HG02938 (cell line): ENCODE measurements at regions not wholly inside any gene's neighbourhood (a gene's known extent, or its start where the extent isn't known, plus 50 kb on each side); places are given as distances from the start of the nearest gene placed in this dataset.

Source experiments
- ATAC-seq: cut with Tn5 transposase; IDR thresholded peaks from one replicate; pipeline ENCODE4 v1.9.1; 2021; ENCODE audit warnings: mild to moderate bottlenecking, moderate library complexity; ENCODE audit not compliant: unreplicated experiment

DNA sequence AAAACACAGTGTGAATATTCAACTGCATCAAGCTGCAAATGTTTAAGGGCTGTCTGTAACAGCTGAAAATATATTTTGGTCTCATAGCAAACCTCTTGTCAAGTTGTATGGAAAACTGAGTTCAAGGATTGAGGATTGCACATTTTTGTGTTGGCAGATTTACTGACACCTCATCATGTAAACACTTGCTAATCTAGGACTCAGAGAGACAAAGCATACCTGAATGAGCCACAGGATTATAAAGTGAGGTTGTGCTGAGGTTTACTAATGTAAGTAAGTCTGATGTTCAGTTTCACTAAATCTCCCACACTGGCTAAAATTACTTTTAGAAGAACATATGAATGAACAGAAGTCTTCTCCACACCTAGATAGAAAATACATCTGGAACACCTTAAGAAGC is 1993.1 kb upstream of the CELF4 start:
- no peak for ATAC-seq

DNA sequence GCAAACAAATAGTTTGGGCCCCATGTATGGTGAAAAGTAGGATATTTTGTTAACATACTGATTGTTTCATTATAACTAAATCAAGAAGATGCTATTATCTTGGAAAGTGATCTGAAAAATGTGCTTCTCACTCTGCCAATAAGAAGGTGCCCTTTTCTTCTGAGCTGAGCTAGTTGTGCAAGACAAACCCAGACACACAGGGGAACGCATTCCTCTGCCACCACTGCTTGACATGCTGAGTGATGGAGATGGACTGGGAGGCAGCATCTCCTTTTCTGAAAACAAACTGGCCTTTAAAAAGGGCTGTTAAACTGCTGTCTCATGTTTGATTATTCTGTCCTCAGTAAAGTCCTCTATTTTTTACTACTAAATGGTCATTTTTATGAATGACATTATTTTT is 1989.9 kb upstream of the CELF4 start:
- no peak for ATAC-seq

DNA sequence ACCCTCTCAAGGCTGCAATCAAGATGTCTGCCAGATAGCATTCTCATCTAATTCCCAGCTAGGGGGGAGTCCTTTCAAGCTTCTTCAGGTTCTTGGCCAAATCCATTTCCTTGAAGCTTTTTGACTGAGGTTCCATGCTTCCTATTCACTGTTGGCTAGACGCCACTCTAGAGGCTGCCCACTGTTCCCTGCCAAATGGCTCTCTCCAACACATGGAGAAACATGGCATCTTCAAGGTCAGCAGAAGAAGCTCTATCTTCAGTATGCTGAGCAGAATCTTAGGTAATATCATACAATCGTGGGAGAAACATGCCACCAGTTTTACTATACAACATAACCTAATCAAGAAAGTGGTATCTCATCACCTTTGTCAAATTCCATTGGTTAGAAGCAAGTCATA is 1985.1 kb upstream of the CELF4 start:
- no peak for ATAC-seq

DNA sequence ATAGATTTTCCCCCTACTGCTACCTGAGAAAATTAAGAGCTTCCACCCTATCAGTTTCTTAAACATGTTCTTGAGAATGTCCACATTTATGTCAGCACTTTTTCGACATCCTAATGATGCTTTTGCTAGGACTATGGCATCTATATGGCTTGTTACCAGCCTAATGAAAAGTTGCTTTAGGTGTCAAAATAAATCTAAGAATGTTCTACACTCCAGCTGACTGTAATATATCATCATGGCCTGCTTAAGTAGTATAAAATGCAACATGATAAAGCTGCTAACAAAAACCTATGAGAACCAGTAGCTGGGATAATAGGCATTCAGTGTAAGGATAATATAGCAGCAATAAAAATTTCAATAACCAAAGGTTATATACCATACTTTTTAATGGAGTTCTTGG is 1983.5 kb upstream of the CELF4 start:
- no peak for ATAC-seq

DNA sequence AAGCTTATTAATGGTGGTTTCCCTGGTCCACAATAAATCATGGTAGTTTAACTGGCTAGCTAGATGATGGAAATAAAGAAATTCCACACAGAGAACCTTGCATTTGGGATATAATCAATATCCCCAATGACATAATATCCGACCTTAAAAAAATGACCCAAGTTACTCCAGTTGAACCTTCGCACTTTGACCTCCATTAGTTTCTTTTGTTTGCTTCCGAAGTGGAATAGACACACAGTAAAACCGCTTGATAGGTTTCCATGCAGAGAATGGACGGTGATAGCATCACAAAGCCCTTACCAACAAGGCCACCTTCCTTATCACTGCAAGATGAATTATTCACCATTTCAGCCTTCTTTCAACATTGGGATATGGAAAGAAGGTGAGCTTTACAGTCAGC is 1966.1 kb upstream of the CELF4 start:
- ATAC-seq: no peak

DNA sequence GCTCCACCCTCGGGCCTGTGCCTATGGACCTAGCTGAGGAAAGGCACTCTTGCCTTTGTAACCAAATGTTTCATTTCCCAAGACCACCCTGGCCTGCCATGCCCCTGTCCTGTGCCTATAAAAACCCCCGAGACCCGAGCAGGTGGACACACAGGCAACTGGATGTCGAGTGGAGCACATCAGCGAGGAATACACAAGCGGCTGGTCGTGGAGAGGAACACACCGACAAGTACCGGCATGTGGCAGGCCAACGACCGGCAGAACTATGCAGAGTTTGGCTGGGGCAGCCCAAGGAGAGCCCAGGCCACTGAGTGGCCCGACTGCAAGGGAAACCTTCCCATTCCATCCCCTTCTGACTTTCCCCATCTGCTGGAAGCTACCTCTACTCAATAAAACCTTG is 1963.8 kb upstream of the CELF4 start:
- no peak for ATAC-seq

DNA sequence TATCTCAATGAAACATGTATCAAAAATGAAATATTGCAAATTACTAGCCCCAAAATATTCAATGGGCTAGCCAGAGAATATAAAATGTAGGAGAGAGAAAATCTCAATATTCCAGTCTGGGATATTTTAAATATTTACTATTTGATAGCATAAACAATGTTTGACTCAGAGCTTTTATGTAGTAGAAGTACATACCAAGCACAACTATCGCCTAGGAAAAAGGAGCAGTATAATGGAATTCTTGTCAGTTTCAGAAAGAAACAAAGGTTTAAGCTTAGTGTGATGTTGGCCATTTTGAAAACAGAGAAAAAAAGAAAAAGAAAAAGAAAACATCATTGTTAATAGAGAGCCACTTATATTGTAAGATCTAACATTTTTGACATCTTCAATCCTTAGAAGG is 1961.9 kb upstream of the CELF4 start:
- no peak for ATAC-seq

DNA sequence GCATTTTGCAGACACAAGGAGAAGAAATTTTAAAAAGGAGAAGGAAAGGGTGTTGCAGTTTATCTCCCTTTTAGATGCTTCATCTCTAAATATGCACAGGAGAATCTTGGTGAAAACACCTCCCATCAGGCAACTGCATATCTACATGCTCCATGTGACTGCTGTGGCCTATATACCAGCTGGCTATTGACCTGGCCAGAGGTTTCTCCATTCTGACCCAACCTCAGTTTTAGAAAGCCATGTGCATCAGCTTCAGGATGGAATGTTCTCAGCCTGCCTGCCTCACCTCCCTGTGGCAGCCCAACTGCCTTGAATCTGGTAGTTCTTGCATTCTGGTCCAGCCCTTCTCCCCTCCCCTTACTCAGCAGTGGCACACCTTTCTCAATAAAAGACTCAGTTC is 1958.8 kb upstream of the CELF4 start:
- ATAC-seq: no peak

DNA sequence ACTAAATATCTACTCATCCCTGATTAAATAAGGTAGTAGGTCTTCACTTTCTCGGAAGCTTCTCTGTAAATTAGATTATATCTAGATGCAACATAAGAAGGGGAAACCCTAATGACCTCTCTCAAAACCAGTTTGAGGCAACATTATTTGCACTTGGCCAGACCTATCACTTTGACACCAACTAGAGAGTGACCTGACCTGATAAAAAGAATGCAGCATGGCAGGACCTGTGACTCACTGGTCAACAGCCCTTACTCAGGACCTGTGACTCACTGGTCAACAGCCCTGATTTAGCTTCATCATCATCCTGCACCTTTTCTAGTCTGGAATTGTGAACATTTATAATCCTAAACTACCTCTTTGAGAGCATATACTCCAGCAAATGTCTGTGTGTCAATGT is 1957.7 kb upstream of the CELF4 start:
- no peak for ATAC-seq

DNA sequence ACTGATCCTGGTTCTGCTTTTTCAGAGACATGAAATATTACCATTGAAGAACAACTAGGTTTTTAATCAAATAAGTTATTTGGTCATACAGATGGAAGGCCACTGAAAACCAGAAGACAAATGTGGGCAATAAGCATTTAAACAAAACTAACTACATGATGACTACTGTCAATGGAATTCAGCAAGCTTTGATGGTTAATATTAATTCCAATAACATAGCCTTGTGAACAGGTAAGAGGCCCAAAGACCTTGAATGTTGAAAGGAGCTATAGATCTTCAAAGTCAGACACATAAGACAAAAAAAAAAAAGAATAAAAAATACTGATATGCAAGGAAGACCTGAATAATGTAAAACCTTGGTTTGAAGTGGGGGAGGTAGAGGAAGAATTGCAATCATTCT is 1955.6 kb upstream of the CELF4 start:
- no peak for ATAC-seq

DNA sequence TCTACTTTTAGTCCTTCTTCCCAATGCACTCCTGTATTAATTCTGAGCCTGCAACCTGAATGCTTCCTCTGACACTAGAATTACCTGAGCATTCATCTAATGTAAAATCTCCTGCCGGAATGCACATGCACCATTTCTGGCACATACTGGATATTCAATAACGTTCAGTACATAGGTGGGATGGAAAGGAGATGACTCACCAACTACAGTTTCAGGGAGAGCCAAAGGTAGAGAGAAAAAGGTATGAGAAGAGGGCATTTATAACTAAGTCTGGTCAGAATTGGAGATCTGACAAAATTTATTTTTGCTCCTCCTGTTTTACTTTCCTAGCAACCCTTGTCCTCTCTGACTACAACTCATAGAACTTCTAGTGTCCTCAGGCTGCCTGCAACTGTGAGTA is 1954.1 kb upstream of the CELF4 start:
- ATAC-seq: no peak

DNA sequence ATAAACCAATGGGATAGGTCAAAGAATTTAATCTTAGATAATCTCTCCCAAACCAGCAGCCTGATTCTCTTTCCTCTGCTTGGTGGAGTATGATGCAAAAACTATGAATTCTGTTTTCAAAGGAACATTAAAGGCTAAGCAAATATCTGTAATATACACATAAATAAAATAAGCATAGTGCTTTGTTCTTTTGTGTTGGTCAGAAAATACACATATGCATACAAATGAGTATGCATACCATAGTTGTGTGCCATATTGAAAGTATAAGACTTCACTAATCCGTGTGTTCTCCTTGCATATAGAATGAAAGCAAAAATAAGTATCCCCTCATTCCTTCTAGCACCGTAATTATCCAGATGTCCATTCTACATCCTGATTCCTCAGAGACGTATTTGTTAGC is 1949.7 kb upstream of the CELF4 start:
- no peak for ATAC-seq

DNA sequence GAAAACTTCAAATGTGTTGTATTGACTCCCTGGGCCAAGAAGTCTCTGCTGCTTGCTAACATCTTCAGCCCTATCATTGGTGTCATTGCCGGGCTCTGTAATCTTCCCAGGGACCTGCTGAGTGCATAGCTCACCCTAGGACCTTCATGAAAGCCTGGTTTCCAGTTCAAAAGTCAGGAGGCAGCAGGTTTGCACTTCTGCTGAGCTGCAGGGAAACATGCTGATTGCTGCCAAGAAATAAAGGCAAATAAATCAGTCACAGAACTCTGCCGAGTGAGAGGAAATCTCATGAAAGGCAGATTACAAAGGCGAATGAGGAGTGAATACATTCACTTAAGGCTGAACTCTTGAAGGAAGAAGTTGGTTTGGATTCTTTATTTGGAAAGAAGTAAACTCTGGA is 1947.6 kb upstream of the CELF4 start:
- ATAC-seq: no peak

DNA sequence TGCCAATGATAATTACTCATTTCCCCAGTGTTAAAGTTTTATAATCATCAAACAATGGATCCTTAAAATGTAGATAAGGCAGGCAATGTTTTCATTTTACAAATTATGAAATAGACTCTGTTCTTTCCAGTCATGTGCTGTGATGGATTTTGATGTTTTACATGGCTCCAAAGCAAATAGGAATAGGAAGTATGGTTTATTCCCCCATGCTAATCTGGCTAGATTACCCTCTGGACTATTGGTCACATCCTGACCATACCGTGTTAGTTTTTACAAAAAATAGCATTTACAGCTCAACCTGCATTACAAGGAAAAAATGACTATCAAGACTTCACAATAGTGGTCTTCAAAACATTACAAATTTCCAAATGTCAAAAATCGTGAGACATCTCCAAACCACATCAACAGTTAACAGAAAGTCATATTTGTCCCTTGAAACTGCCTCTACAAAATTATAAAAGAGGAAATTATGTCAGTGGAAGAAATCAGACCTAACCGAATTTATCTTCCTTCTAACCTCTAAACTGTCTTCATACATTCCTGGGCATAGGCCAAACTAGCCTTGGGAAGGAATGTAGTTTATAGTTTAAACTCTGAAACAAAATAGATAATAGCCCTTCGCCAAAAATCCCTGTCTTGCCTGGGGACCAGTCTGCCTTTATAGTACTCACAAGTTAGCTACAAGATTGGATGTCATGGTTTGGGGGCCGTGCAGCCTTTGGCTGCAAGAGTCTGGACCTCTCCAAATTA is 1941.2 kb upstream of the CELF4 start:
- no peak for ATAC-seq

DNA sequence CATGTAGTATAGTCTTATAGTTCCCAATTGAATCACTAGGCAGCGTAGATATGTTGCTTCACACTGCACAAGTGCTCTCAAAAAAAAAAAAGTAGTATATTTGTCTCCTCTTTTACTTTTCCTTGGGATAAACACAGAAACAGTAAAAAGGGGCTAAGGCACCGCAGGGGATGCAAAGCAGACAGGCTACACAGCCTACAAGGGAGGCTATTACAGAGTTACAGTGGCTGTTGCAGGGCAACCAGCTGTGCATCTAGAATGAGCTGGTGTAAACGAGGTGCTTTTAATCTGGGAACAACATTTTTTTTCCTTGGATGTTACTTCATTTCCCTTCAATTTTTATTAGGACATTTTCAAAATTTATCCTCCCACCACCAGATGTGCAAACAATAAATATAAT is 1934.7 kb upstream of the CELF4 start:
- no peak for ATAC-seq

DNA sequence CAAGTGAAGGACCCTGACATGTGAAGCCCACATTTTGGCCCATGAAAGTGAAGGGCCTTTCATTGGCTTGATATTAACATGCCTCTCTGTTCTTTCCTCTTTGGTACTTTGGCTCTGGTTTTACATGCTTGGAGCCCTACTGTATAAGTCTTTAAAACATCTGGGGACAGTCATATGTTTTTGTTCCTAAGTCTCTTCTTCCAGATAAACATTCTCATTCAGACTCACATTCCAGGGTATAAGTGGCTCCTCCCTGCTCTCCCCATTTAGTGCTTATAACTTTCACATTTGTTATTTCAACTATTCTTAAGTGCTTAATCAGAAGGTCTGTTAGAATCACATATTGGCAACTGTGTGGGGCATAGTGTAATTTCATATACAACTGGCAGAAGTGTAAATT is 1932.2 kb upstream of the CELF4 start:
- ATAC-seq: no peak

DNA sequence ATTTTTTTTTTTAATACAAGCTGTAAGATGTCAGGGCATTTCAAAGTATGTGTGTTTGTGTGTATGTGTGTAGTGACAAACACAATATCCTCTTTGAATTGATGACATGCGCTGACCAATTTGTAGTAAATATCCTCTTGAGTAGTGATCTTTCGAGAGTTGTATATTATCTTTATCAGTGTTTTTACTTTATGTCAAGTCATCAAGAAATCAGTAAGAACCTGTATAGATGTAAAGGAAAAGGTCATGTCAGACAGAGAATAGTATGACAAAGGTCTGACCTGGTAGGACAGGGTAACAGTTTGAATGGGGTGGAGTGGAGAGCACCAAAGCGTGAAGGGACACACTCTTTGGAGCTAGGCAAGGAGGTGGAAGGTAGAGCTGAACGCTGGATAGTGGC is 1931.4 kb upstream of the CELF4 start:
- ATAC-seq: no peak

DNA sequence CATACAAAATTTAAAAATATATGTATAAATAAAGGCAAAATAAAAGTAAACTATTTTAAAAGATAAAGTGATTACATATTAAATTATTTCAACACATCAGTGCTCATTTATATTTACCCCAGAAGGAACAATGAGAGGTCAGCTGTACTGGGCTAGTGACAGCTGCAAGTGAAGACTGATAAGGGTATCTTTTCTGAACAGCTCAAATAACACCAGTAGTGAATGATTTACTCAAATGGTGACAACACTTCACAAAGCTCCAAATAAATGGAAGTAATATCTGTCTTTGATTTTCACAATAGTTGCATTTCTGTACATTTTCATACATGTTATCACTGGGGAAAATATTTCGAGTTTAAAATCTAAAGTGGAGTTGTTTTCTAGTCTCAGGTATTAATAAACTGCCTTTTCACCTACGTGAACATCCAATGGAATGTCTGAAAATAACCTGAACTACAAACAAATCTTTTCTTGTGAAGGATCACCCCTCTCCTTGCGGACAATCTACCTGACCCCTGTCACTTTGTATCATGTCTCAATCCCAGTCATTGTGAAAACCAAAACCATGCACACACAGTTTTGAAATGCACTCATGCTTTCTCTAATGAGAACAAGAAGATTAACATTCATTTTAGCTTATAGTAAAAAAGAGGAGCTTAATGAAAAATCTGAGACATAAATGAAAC is 1928.8 kb upstream of the CELF4 start:
- ATAC-seq: no peak

DNA sequence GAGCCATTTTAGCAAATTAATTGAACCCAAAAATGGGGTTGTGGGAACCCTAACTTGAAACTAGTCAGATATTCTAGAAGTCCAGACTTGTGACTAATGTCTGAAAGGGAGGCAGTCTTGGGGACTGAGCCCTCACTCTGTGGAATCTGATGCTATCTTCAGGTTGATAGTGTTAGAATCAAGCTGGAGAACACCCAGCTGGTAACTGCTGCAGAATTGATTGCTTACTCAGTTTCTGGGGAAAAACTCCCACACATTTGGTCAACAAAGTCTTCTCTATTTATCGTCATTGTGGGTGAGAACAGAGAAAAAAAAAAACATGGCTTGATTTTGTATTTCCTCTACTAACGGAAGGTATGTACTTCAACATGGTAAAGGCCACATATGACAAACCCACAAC is 1925.8 kb upstream of the CELF4 start:
- no peak for ATAC-seq

DNA sequence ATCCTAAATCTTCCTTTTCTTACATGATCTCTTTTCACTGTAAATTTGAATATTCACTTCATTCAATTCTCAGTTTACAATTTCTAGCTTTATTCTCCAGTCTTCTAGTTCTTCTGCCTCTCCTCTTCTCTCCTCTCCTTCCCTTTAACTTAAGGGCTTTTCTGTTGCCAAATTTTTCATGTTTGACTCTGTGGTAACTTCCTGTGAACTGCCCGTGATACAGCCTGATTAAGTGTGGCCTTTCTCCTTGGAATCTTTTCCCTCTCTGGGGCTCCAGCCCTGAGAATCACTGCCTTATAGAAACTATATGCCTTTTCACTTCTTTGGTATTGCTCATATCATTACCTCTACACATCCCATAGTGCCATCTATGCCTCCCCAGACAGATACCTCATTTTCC is 1923.8 kb upstream of the CELF4 start:
- ATAC-seq: no peak

DNA sequence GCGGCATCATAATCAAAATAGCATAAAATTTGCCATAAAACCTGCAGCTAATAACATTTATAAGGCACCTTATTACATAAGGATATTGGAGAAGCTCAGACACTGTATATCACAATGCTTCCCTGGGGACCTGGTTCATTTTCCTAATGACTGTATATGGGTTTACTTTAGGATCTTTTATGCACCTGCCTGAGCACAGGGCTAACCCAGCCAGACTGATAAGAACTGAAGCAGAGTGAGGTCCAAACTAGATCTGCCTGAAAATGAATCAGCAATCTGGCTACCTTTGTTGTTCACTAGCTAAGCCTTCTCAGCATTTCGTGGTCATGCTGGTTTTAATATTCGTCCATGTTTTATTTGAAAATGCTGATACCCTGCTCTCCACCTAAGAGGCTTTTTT is 1922.3 kb upstream of the CELF4 start:
- no peak for ATAC-seq

DNA sequence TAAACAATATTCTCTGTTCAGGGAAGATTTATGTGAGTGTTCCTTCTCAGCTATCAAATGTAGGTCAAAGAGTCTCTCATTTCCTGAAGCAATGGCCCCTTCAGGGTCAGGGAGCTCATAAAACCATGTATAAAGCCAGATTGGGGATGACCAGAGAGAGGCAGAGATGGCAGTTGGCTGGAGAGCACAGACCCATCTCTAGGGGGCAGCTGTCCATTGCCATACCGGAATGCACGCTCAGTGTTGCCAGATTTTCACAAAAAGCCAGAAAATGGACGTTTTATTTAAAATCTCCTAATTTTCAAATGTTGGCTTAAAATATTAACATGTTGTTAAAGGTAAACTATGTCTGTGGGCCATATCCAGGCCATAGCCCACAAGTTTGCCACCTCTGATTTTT is 1920.7 kb upstream of the CELF4 start:
- no peak for ATAC-seq

DNA sequence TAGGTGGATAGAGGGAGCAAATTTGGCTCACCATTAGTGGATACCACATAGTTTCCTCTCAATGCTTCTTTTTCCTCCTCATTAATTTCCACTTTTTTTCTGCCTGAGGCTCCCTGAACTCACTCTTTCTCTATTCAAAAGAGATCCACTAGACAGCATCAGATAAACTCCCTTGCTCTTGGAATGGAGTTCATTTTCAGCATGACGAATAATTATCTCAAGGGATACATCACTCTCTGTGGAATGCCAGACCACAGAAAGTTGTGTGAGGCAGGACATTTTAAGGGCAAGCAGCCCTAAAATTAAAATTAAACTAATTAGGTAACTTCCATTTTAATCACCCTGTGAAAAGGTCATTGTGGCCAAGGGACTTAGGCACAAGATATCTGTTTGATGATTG is 1920.1 kb upstream of the CELF4 start:
- ATAC-seq: no peak
